B cell (primary cell): ENCODE measurements at regions not wholly inside any gene's neighbourhood (a gene's known extent, or its start where the extent isn't known, plus 50 kb on each side); places are given as distances from the start of the nearest gene placed in this dataset.

Experiments
- ATAC-seq: fragments of 200-7000 bp; cut with Tn5 transposase; one replicate; pipeline ENCODE4 v1.10.0; 2021; ENCODE audit warnings: low read depth, mild to moderate bottlenecking, moderate number of reproducible peaks, moderate library complexity
- CTCF ChIA-PET: fragments of 350-600 bp; sonication (Branson Sonifier 250); formaldehyde crosslinking; loops from one replicate; lab custom pipeline; 2021; ENCODE audit warnings: antibody characterized with exemption, inconsistent platforms; lab: Charles Lee
- POLR2A ChIA-PET: fragments of 350-600 bp; sonication (Branson Sonifier 250); formaldehyde crosslinking; loops from one replicate; lab custom pipeline; 2021; ENCODE audit warnings: antibody characterized with exemption; lab: Charles Lee
- DNase-seq: peaks from one replicate; pipeline ENCODE4 v3.0.0; 2013
- H2AFZ ChIP-seq: 2 replicates; pipeline ENCODE4 v1.6.1; 2012; ENCODE audit warnings: mild to moderate bottlenecking, low read depth, low read length; ENCODE audit not compliant: insufficient read depth, poor library complexity, severe bottlenecking
- H3K27ac ChIP-seq, 2 donors: 1 replicate in 1 of 2; 2 replicates in 1 of 2; pipeline ENCODE4 v1.5.1; 2012 to 2013; ENCODE audit warnings: low read length in 2 of 2, mild to moderate bottlenecking in 2 of 2, moderate library complexity in 1 of 2
- H3K27me3 ChIP-seq, 4 experiments: fragments of 200-600 bp in 1 of 4; sonication (generic) in 1 of 4; replicated peaks in 1 of 4; 1 replicate in 2 of 4; 2 replicates in 2 of 4; pipeline versions ENCODE4 v1.6.1 to v1.7.0; 2013 to 2016; ENCODE audit warnings: low read length in 3 of 4, mild to moderate bottlenecking in 2 of 4, mixed read lengths in 1 of 4, moderate library complexity in 1 of 4; ENCODE audit not compliant: insufficient read depth in 4 of 4, control insufficient read depth in 3 of 4; ENCODE audit errors: control extremely low read depth in 1 of 4
- H3K36me3 ChIP-seq, 2 experiments: replicated peaks in 1 of 2; 1 replicate in 1 of 2; 2 replicates in 1 of 2; pipeline versions ENCODE4 v1.6.1 to v1.7.1; 2013; ENCODE audit warnings: low read length in 1 of 2; ENCODE audit not compliant: insufficient read depth in 2 of 2, control insufficient read depth in 1 of 2; ENCODE audit errors: control extremely low read depth in 1 of 2, extremely low read depth in 1 of 2
- H3K4me1 ChIP-seq, 2 donors: fragments of 200-600 bp in 1 of 2; sonication (generic) in 1 of 2; 1 replicate in 1 of 2; 2 replicates in 1 of 2; pipeline versions ENCODE4 v1.5.1 to v1.6.1; 2013 to 2017; ENCODE audit warnings: low read length in 2 of 2; ENCODE audit not compliant: control insufficient read depth in 2 of 2, insufficient read depth in 2 of 2
- H3K4me2 ChIP-seq: replicated peaks from 2 replicates; pipeline ENCODE3; 2012; ENCODE audit warnings: mild to moderate bottlenecking, low read depth, low read length; ENCODE audit not compliant: poor library complexity, severe bottlenecking
- H3K4me3 ChIP-seq, 5 experiments: fragments of 200-600 bp in 1 of 5; sonication (generic) in 1 of 5; 1 replicate in 3 of 5; 2 replicates in 2 of 5; pipeline versions ENCODE4 v1.5.1 to v1.7.0; 2011 to 2016; ENCODE audit warnings: low read length in 4 of 5, mild to moderate bottlenecking in 4 of 5, low read depth in 2 of 5, control low read depth in 1 of 5, moderate library complexity in 1 of 5; ENCODE audit not compliant: insufficient read depth in 1 of 5; ENCODE audit errors: control extremely low read depth in 1 of 5, extremely low read depth in 1 of 5
- H3K79me2 ChIP-seq: fragments of 200-600 bp; sonication (generic); one replicate; pipeline ENCODE4 v1.6.0; 2016; ENCODE audit warnings: low read length; ENCODE audit not compliant: control insufficient read depth, insufficient read depth
- H3K9ac ChIP-seq: fragments of 200-600 bp; sonication (generic); 2 replicates; pipeline ENCODE4 v1.6.1; 2017; ENCODE audit warnings: mild to moderate bottlenecking, low read length, moderate library complexity
- H3K9me3 ChIP-seq, 3 donors: one replicate each; pipeline versions ENCODE4 v1.6.1 to v1.7.1; 2013; ENCODE audit warnings: low read length in 2 of 3; ENCODE audit not compliant: control insufficient read depth in 2 of 3, insufficient read depth in 1 of 3; ENCODE audit errors: control extremely low read depth in 1 of 3
- H4K20me1 ChIP-seq: 2 replicates; pipeline ENCODE4 v1.6.0; 2012; ENCODE audit warnings: mild to moderate bottlenecking, low read length; ENCODE audit not compliant: insufficient read depth, control insufficient read depth, poor library complexity, severe bottlenecking
- H3K27ac Mint-ChIP-seq: one replicate; pipeline ENCODE4 v1.8.0; 2021; ENCODE audit warnings: mixed read lengths
- H3K27me3 Mint-ChIP-seq: one replicate; pipeline ENCODE4 v1.8.0; 2021; ENCODE audit warnings: mixed read lengths
- H3K4me1 Mint-ChIP-seq: one replicate; pipeline ENCODE4 v1.8.0; 2021; ENCODE audit warnings: mixed read lengths
- H3K4me3 Mint-ChIP-seq: one replicate; pipeline ENCODE4 v1.8.0; 2021; ENCODE audit warnings: mixed read lengths
- H3K9me3 Mint-ChIP-seq: one replicate; pipeline ENCODE4 v1.8.0; 2022; ENCODE audit warnings: mixed read lengths; ENCODE audit not compliant: insufficient read depth
- CTCF ChIP-seq: fragments of 200-600 bp; IDR thresholded peaks from one replicate; pipeline ENCODE4 v1.8.0; 2022; ENCODE audit warnings: antibody characterized with exemption, mild to moderate bottlenecking
- EZH2 ChIP-seq: IDR thresholded peaks from 2 replicates; pipeline ENCODE4 v1.6.1; 2012; ENCODE audit warnings: borderline replicate concordance, low read depth, mild to moderate bottlenecking, moderate library complexity, low read length; ENCODE audit not compliant: insufficient read depth, poor library complexity, severe bottlenecking
- WGBS: methylation state at CpG from one replicate; pipeline ENCODE4 v1.1.5; 2013; ENCODE audit warnings: missing lambda C conversion rate; ENCODE audit not compliant: insufficient coverage; 5-methylcytosine and 5-hydroxymethylcytosine counted together
- intact Hi-C: fragments of 100-400 bp; cut with micrococcal nuclease; formaldehyde crosslinking; loops from one replicate; pipeline ENCODE4 v1.10.0; 2022

GRCh38 chr7:27386581-27386980 lies 144.0 kb downstream of the EVX1 start:
- 81% methylated on average over 3 of the region's 6 CpGs for WGBS
- no peaks in the 10 kb centered on the region for H3K9me3 Mint-ChIP-seq
- no peak for TF ChIP-seq EZH2
- no peak for TF ChIP-seq CTCF
- Histone ChIP-seq H3K79me2 (no peaks in the 10 kb centered on the region), H3K27ac (no peak overlapping the region), H3K9ac (no peak overlapping the region), H3K36me3 (no peaks in the 10 kb centered on the region), H3K4me3 (no peak overlapping the region), H2AFZ (no peak overlapping the region), H3K27me3 (peaks cover 0 to 18% (median 1%) of the 10 kb centered on the region in 4 experiments), H3K4me1 (no peaks in the 10 kb centered on the region), H3K4me2 (no peak overlapping the region), H3K9me3 (no peaks in the 10 kb centered on the region), H4K20me1 (no peaks in the 10 kb centered on the region)
- ChIA-PET POLR2A (no interaction called here), CTCF (interaction anchor here (0.7 kb wide), 1 partner anchor 30 kb away, joined by 3 read pairs; no protein-coding TSS in a partner anchor)
- H3K4me1 Mint-ChIP-seq, result no peaks in the 10 kb centered on the region
- ATAC-seq (no peak), DNase-seq (no peak)
- intact Hi-C loops, result no loop called here
- H3K27ac Mint-ChIP-seq, result no peak overlapping the region
- peaks cover 39% of the 10 kb centered on the region for H3K27me3 Mint-ChIP-seq
- H3K4me3 Mint-ChIP-seq, result no peak overlapping the region

- H3K4me2 ChIP-seq, result no peak overlapping the region
- no peaks in the 10 kb centered on the region for H3K36me3 ChIP-seq
- H2AFZ ChIP-seq, result no peak overlapping the region
- Mint-ChIP-seq H3K4me1 (no peaks in the 10 kb centered on the region), H3K27ac (no peak overlapping the region), H3K27me3 (peaks cover 41% of the 10 kb centered on the region), H3K9me3 (no peaks in the 10 kb centered on the region), H3K4me3 (no peak overlapping the region)
- H3K27me3 ChIP-seq, result peaks cover 0 to 18% (median 1%) of the 10 kb centered on the region in 4 experiments
- H3K9ac ChIP-seq, result no peak overlapping the region
- H3K9me3 ChIP-seq, result no peaks in the 10 kb centered on the region
- no peak overlapping the region for H3K4me3 ChIP-seq
- H3K4me1 ChIP-seq, result no peaks in the 10 kb centered on the region
- intact Hi-C loops, result no loop called here
- POLR2A ChIA-PET, result no interaction called here
- no peak overlapping the region for H3K27ac ChIP-seq
- WGBS, result 80% methylated on average over 1 of the region's 4 CpGs
- CTCF ChIA-PET, result no interaction called here
- no peak for ATAC-seq
- DNase-seq, result no peak
- TF ChIP-seq CTCF (no peak), EZH2 (no peak)
- no peaks in the 10 kb centered on the region for H4K20me1 ChIP-seq
- H3K79me2 ChIP-seq, result no peaks in the 10 kb centered on the region
Measured at GRCh38 chr7:27387864-27388263, 145.3 kb downstream of the EVX1 start.
